ENCODE measurements at regions not wholly inside any gene's neighbourhood (a gene's known extent, or its start where the extent isn't known, plus 50 kb on each side); places are given as distances from the start of the nearest gene placed in this dataset.

DNA sequence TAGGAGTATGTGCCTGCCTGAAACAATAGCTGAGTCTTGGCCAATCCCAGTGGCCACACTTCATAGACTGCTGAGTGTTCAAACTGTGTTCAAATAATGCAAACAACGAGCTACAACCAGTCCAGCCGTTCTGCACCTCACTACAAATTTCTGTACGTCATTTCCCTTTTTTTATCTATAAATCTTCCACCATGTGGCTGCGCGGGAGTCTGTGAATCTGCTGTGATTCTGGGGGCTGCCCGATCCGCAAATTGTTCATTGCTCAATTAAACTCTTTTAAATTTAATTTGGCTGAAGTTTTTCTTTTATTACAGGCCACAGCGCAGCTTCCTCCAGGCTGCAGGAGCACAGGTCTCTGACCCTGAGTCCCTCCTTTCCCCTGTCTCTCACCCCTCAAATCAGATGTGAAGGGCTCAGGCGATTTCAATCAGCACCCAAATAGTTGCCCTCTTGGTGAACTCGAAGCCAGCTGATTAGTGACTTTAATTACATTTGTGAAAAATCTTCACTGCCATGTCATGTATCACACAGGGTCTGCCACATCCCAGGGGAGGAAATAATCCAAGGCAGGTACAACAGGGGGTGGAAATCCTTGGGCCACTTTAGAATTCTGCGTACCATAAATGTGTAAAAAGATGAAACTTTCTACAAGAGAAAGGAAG, 145.6 kb downstream of the NDUFA10 start:
- TF ChIP-seq, protein P1, sequence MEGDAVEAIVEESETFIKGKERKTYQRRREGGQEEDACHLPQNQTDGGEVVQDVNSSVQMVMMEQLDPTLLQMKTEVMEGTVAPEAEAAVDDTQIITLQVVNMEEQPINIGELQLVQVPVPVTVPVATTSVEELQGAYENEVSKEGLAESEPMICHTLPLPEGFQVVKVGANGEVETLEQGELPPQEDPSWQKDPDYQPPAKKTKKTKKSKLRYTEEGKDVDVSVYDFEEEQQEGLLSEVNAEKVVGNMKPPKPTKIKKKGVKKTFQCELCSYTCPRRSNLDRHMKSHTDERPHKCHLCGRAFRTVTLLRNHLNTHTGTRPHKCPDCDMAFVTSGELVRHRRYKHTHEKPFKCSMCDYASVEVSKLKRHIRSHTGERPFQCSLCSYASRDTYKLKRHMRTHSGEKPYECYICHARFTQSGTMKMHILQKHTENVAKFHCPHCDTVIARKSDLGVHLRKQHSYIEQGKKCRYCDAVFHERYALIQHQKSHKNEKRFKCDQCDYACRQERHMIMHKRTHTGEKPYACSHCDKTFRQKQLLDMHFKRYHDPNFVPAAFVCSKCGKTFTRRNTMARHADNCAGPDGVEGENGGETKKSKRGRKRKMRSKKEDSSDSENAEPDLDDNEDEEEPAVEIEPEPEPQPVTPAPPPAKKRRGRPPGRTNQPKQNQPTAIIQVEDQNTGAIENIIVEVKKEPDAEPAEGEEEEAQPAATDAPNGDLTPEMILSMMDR (IDR thresholded peaks at IDR 0.05) = no peak
- no peak for TF ChIP-seq EZH2 (IDR thresholded peaks at IDR 0.05)

Measured in neural progenitor cell (in vitro differentiated cells).